22Rv1 (cell line): ENCODE measurements at regions not wholly inside any gene's neighbourhood (a gene's known extent, or its start where the extent isn't known, plus 50 kb on each side); places are given as distances from the start of the nearest gene placed in this dataset.

Experiments used
- ZFX ChIP-seq: fragments of 450-650 bp; IDR thresholded peaks from 2 replicates; pipeline ENCODE4 v1.6.1; 2017; ENCODE audit warnings: antibody characterized with exemption, borderline replicate concordance
- TF ChIP-seq, protein P1 (sequence below): fragments of 450-650 bp; IDR thresholded peaks from 2 replicates; pipeline ENCODE4 v1.5.1; 2017; ENCODE audit warnings: mild to moderate bottlenecking

GRCh38 chr12:72148709-72149108 is 123.5 kb upstream of the TRHDE start:
- TF ChIP-seq, protein P1, sequence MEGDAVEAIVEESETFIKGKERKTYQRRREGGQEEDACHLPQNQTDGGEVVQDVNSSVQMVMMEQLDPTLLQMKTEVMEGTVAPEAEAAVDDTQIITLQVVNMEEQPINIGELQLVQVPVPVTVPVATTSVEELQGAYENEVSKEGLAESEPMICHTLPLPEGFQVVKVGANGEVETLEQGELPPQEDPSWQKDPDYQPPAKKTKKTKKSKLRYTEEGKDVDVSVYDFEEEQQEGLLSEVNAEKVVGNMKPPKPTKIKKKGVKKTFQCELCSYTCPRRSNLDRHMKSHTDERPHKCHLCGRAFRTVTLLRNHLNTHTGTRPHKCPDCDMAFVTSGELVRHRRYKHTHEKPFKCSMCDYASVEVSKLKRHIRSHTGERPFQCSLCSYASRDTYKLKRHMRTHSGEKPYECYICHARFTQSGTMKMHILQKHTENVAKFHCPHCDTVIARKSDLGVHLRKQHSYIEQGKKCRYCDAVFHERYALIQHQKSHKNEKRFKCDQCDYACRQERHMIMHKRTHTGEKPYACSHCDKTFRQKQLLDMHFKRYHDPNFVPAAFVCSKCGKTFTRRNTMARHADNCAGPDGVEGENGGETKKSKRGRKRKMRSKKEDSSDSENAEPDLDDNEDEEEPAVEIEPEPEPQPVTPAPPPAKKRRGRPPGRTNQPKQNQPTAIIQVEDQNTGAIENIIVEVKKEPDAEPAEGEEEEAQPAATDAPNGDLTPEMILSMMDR: no peak
- TF ChIP-seq ZFX: no peak
